K562 (cell line): ENCODE measurements at regions not wholly inside any gene's neighbourhood (a gene's known extent, or its start where the extent isn't known, plus 50 kb on each side); places are given as distances from the start of the nearest gene placed in this dataset.
A peak's percentile ranks its signal among the peaks of the same experiment; 100 is the strongest.

Source experiments
- ATAC-seq: fragments of 200-7000 bp; cut with Tn5 transposase; 3 replicates; pipeline ENCODE4 v1.9.1; 2020; ENCODE audit warnings: moderate library complexity
- BruUV-seq: library from RNA; stranded (reverse); fragments of 400-500 nt; replicated peaks from 2 replicates; lab custom pipeline; 2021; lab: Mats Ljungman, UMichigan
- CTCF ChIA-PET: fragments of 300-600 bp; formaldehyde crosslinking; extraction: SDS; loops from one replicate; lab custom pipeline; 2021; ENCODE audit warnings: low intra/inter-chr PET ratio; lab: Yijun Ruan, JAX
- POLR2A ChIA-PET: fragments of 300-600, 350-650 bp; sonication (Branson Sonifier 250); formaldehyde crosslinking; extraction: SDS; loops from one replicate; lab custom pipeline; 2021; ENCODE audit warnings: antibody characterized with exemption, inconsistent platforms; lab: Yijun Ruan, JAX
- DNase-seq, 4 experiments: peaks; one replicate each; pipeline versions ENCODE4 v3.0.0 to v3.0.0-alpha.2; 2011 to 2018; ENCODE audit warnings: low spot score in 3 of 4, mixed read lengths in 3 of 4; ENCODE audit errors: extremely low read depth in 1 of 4
- FAIRE-seq: peaks from 2 replicates; lab custom pipeline; 2011; peaks lifted over from hg19 to GRCh38; lab: Jason Lieb, UNC
- H2AFZ ChIP-seq: 2 replicates; pipeline ENCODE4 v1.6.0; 2011; ENCODE audit warnings: low read depth, low read length, control low read depth, inconsistent platforms
- H3K27ac ChIP-seq: fragments of 200-600 bp; 3 replicates; pipeline ENCODE4 v1.8.0; 2011; ENCODE audit warnings: low read depth, mild to moderate bottlenecking, control low read depth, inconsistent platforms, low read length, moderate library complexity, mixed read lengths; ENCODE audit errors: extremely low read depth
- H3K27me3 ChIP-seq, 2 experiments: fragments of 300-600 bp in 1 of 2; 2 replicates in 1 of 2; 3 replicates in 1 of 2; pipeline versions ENCODE4 v1.6.0 to v1.8.0; 2011; ENCODE audit warnings: inconsistent platforms in 2 of 2, low read length in 2 of 2, mild to moderate bottlenecking in 1 of 2, mixed read lengths in 1 of 2, moderate library complexity in 1 of 2; ENCODE audit not compliant: control insufficient read depth in 2 of 2, insufficient read depth in 2 of 2
- H3K36me3 ChIP-seq: fragments of 300-600 bp; 3 replicates; pipeline ENCODE4 v1.8.0; 2011; ENCODE audit warnings: mild to moderate bottlenecking, low read length, inconsistent platforms; ENCODE audit not compliant: control insufficient read depth, insufficient read depth
- H3K4me1 ChIP-seq, 2 experiments: fragments of 200-600 bp in 1 of 2; replicated peaks in 1 of 2; 2 replicates in 1 of 2; 3 replicates in 1 of 2; pipeline versions ENCODE4 v1.5.1 to v1.8.0; 2011; ENCODE audit warnings: inconsistent platforms in 2 of 2, low read length in 2 of 2, mild to moderate bottlenecking in 1 of 2, mixed read lengths in 1 of 2, moderate library complexity in 1 of 2; ENCODE audit not compliant: control insufficient read depth in 2 of 2, insufficient read depth in 2 of 2
- H3K4me2 ChIP-seq: 2 replicates; pipeline ENCODE4 v1.6.1; 2011; ENCODE audit warnings: low read length, control low read depth, inconsistent platforms, mixed read lengths; ENCODE audit not compliant: insufficient read depth
- H3K4me3 ChIP-seq: fragments of 200-600 bp; sonication (generic), shearing (Covaris generic); 2 replicates; pipeline ENCODE4 v1.5.1; 2016; ENCODE audit warnings: control low read depth, inconsistent platforms
- H3K79me2 ChIP-seq: fragments of 200-600 bp; 3 replicates; pipeline ENCODE4 v1.8.0; 2011; ENCODE audit warnings: low read length, inconsistent platforms; ENCODE audit not compliant: control insufficient read depth, insufficient read depth
- H3K9ac ChIP-seq, 2 experiments: 2 replicates each; pipeline versions ENCODE4 v1.6.0 to v1.6.1; 2011; ENCODE audit warnings: low read depth in 2 of 2, low read length in 2 of 2, control low read depth in 1 of 2, inconsistent platforms in 1 of 2, mild to moderate bottlenecking in 1 of 2, mixed read lengths in 1 of 2; ENCODE audit not compliant: insufficient read depth in 1 of 2
- H3K9me1 ChIP-seq: one replicate; pipeline ENCODE4 v1.6.0; 2011; ENCODE audit warnings: inconsistent platforms, mild to moderate bottlenecking, low read length, moderate library complexity; ENCODE audit not compliant: control insufficient read depth, insufficient read depth
- H3K9me3 ChIP-seq: replicated peaks from 2 replicates; pipeline ENCODE4 v1.5.1; 2011; ENCODE audit warnings: low read depth, low read length, inconsistent platforms; ENCODE audit not compliant: control insufficient read depth, insufficient read depth
- H4K20me1 ChIP-seq: replicated peaks from 2 replicates; pipeline ENCODE4 v1.6.1; 2011; ENCODE audit warnings: low read length, inconsistent platforms, mixed read lengths; ENCODE audit not compliant: control insufficient read depth, insufficient read depth
- ERF ChIP-seq: fragments of 450-650 bp; formaldehyde crosslinking; IDR thresholded peaks from 2 replicates; pipeline ENCODE4 v1.4.0; 2020; ENCODE audit warnings: mild to moderate bottlenecking, mixed read lengths
- GABPB2 ChIP-seq: fragments of 250-450 bp; sonication (Bioruptor Pico); conservative IDR thresholded peaks from 2 replicates; pipeline ENCODE4 v1.5.1; 2021; ENCODE audit warnings: mild to moderate bottlenecking
- RAD21 ChIP-seq, 2 experiments: fragments of 250-450 bp in 1 of 2; fragments of 450-650 bp in 1 of 2; sonication (Bioruptor Pico) in 1 of 2; formaldehyde crosslinking in 1 of 2; IDR thresholded peaks in 1 of 2; conservative IDR thresholded peaks in 1 of 2; 2 replicates each; pipeline versions ENCODE4 v1.4.0 to v1.8.0; 2020 to 2022; ENCODE audit warnings: mild to moderate bottlenecking in 2 of 2, moderate library complexity in 1 of 2
- STAG1 ChIP-seq: sonication (generic); formaldehyde crosslinking; IDR thresholded peaks from 2 replicates; pipeline ENCODE4 v1.5.0; 2020; ENCODE audit warnings: missing genetic modification reagents, borderline replicate concordance
- ZNF507 ChIP-seq: conservative IDR thresholded peaks from 2 replicates; pipeline ENCODE4 v1.6.1; 2017; ENCODE audit warnings: missing genetic modification characterization, missing compliant biosample characterization
- WGBS: fragments of 100-300 bp; shearing (Covaris generic); methylation state at CpG from one replicate; pipeline ENCODE4 v1.1.6; 2016; ENCODE audit warnings: low coverage, mixed read lengths; ENCODE audit not compliant: insufficient coverage; ENCODE audit errors: missing lambda C conversion rate; 5-methylcytosine and 5-hydroxymethylcytosine counted together
- in situ Hi-C: fragments of 300-500 bp; cut with MboI; formaldehyde crosslinking; loops from 4 replicates; pipeline ENCODE4 v1.15.0; 2018; ENCODE audit warnings: inconsistent platforms, mixed read lengths
- intact Hi-C: fragments of 100-400 bp; cut with micrococcal nuclease; formaldehyde crosslinking; loops from 2 replicates; pipeline ENCODE4 v1.14.2; 2022
- TF ChIP-seq, protein P1 (sequence below), 2 experiments: fragments of 450-650 bp; formaldehyde crosslinking in 1 of 2; IDR thresholded peaks; 2 replicates each; pipeline versions ENCODE4 v1.4.0 to v1.6.1; 2014 to 2020; ENCODE audit warnings: mild to moderate bottlenecking in 2 of 2, borderline replicate concordance in 1 of 2, low read depth in 1 of 2
- TF ChIP-seq, protein P2 (sequence below), 2 experiments: fragments of 450-650 bp in 1 of 2; sonication (generic) in 1 of 2; formaldehyde crosslinking in 1 of 2; IDR thresholded peaks in 1 of 2; conservative IDR thresholded peaks in 1 of 2; 2 replicates each; pipeline versions ENCODE4 v1.6.1 to v1.8.1; 2016 to 2023; ENCODE audit warnings: mild to moderate bottlenecking in 2 of 2, moderate library complexity in 2 of 2, inconsistent platforms in 1 of 2, missing genetic modification reagents in 1 of 2

DNA sequence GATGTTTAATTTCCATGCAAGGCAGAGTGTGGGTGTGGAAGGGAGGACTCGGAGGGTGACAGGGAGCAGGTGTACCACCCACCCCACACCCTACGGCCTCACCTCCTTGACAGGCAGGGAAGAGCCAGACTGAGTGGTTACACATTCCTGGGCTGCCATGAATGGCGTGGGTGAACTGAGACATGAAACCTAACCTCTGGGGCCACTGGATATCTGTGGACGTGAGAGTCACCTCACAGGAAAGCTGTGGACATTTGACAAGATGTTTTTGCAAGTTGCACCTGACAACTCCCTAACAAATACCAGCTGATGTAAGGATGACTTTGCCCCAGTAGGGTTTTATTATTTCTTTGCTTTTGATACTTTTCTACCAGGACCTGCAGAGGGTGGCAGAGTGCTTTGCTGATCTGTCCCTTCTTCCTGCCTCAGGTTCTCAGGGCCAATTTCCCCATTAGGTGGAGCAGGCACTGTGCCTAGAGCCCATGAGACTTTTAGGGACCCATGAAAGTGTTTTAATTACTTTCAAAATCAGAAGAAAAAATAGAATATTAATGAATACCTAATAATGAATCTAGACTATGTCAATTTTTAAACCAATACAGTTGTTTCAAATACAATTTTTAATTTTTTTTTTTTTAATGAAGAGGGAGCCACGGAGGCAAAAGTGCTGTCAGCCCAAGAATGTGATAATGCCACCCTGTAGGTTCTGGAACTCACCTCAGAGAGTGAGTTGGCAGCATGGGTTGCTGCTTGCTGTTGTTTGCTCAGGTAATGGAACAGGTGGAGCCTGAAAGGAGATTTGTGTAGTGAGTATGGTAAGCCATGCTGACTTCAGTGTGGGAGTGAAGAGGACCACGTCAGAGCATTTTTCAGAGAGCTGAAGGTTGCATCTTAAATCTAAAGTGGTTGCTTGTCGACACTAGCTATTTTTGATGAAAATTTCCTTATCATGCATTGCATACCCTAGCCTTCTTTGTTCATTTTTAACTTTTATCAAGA is 58.0 kb upstream of the CYSLTR2 start:
- no peak overlapping the region for H3K4me3 ChIP-seq
- FAIRE-seq (no peak), ATAC-seq (peak; percentile 79), DNase-seq (peak; percentile 9 to 57 (median 19))
- no peaks in the 10 kb centered on the region for H4K20me1 ChIP-seq
- H3K27me3 ChIP-seq, result no peaks in the 10 kb centered on the region
- H2AFZ ChIP-seq, result no peak overlapping the region
- WGBS, result 11% methylated on average over 6 of the region's 7 CpGs
- H3K27ac ChIP-seq, result no peak overlapping the region
- H3K4me2 ChIP-seq, result no peak overlapping the region
- intact Hi-C loops, result loop anchor here (1.0 kb wide), 3 partner anchors 52 to 174 kb away; no protein-coding TSS in a partner anchor
- no peaks in the 10 kb centered on the region for H3K9me3 ChIP-seq
- no peaks in the 10 kb centered on the region for H3K4me1 ChIP-seq
- H3K9ac ChIP-seq, result no peak overlapping the region
- no TSS peak for BruUV-seq
- no peaks in the 10 kb centered on the region for H3K79me2 ChIP-seq
- in situ Hi-C loops, result loop anchor here (5.0 to 25.0 kb wide), 2 partner anchors 177 to 258 kb away; no protein-coding TSS in a partner anchor
- no peaks in the 10 kb centered on the region for H3K9me1 ChIP-seq
- CTCF ChIA-PET, result interaction anchor here (0.7 to 2.8 kb wide), 3 partner anchors 52 to 173 kb away, joined by 4 to 48 read pairs (median 6); no protein-coding TSS in a partner anchor
- POLR2A ChIA-PET, result interaction anchor here (0.6 kb wide), 1 partner anchor 49 kb away, joined by 3 read pairs; no protein-coding TSS in a partner anchor
- no peaks in the 10 kb centered on the region for H3K36me3 ChIP-seq
- TF ChIP-seq, protein P1, sequence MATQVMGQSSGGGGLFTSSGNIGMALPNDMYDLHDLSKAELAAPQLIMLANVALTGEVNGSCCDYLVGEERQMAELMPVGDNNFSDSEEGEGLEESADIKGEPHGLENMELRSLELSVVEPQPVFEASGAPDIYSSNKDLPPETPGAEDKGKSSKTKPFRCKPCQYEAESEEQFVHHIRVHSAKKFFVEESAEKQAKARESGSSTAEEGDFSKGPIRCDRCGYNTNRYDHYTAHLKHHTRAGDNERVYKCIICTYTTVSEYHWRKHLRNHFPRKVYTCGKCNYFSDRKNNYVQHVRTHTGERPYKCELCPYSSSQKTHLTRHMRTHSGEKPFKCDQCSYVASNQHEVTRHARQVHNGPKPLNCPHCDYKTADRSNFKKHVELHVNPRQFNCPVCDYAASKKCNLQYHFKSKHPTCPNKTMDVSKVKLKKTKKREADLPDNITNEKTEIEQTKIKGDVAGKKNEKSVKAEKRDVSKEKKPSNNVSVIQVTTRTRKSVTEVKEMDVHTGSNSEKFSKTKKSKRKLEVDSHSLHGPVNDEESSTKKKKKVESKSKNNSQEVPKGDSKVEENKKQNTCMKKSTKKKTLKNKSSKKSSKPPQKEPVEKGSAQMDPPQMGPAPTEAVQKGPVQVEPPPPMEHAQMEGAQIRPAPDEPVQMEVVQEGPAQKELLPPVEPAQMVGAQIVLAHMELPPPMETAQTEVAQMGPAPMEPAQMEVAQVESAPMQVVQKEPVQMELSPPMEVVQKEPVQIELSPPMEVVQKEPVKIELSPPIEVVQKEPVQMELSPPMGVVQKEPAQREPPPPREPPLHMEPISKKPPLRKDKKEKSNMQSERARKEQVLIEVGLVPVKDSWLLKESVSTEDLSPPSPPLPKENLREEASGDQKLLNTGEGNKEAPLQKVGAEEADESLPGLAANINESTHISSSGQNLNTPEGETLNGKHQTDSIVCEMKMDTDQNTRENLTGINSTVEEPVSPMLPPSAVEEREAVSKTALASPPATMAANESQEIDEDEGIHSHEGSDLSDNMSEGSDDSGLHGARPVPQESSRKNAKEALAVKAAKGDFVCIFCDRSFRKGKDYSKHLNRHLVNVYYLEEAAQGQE (IDR thresholded peaks at IDR 0.05; ENCODE audit: borderline replicate concordance), result peak; percentile 86
- TF ChIP-seq, protein P1 (CRISPR knock-in tag; IDR thresholded peaks at IDR 0.05; ENCODE audit: low read depth), result no peak
- TF ChIP-seq GABPB2 (CRISPR knock-in tag), result no peak
- peak; percentile 94 to 95 for TF ChIP-seq RAD21 (CRISPR knock-in tag; conservative IDR thresholded peaks at IDR 0.05 in 1 of 2, IDR thresholded peaks at IDR 0.05 in 1 of 2)
- peak; percentile 15; the same call in 1 of the 2 replicates for TF ChIP-seq STAG1 (CRISPR knock-in tag)
- TF ChIP-seq ZNF507 (tag), result no peak
- no peak for TF ChIP-seq ERF (CRISPR knock-in tag)
- TF ChIP-seq, protein P2, sequence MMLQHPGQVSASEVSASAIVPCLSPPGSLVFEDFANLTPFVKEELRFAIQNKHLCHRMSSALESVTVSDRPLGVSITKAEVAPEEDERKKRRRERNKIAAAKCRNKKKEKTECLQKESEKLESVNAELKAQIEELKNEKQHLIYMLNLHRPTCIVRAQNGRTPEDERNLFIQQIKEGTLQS (IDR thresholded peaks at IDR 0.05), result no peak
- TF ChIP-seq, protein P2 (CRISPR knock-in tag; conservative IDR thresholded peaks at IDR 0.05), result no peak
